Cardiac septum (tissue), 1 donor: ENCODE measurements at regions not wholly inside any gene's neighbourhood (a gene's known extent, or its start where the extent isn't known, plus 50 kb on each side); places are given as distances from the start of the nearest gene placed in this dataset.

ENCODE experiments used
- DNase-seq: peaks from one replicate; pipeline ENCODE4 v3.0.0-alpha.2; 2020; ENCODE audit warnings: low spot score
- intact Hi-C: fragments of 100-400 bp; cut with DNase I; formaldehyde crosslinking; loops from one replicate; pipeline ENCODE4 v1.14.0; 2022
- donor health status: DM: no; HTN: no; CAD: no.

DNA sequence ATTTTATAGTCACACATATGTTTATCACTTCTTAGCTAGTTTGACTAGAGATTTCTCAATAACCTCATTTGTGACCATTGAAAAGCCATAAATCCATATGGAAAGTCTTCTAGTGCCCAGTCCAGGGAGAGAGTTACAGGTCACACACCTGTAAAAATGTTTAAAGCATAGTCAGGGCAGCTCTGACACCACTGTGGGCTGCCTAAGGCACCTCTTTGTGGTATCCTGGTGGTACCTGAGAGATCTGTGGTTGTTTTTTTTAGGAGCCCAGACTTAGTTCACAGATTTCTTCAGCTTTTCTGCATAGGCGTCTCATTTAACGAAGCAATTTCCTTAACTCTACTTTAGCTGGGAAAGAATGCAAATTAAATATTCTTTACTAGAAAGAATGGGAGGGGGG, 186.6 kb downstream of the CENPW start:
- intact Hi-C loops: no loop called here
- no peak for DNase-seq

DNA sequence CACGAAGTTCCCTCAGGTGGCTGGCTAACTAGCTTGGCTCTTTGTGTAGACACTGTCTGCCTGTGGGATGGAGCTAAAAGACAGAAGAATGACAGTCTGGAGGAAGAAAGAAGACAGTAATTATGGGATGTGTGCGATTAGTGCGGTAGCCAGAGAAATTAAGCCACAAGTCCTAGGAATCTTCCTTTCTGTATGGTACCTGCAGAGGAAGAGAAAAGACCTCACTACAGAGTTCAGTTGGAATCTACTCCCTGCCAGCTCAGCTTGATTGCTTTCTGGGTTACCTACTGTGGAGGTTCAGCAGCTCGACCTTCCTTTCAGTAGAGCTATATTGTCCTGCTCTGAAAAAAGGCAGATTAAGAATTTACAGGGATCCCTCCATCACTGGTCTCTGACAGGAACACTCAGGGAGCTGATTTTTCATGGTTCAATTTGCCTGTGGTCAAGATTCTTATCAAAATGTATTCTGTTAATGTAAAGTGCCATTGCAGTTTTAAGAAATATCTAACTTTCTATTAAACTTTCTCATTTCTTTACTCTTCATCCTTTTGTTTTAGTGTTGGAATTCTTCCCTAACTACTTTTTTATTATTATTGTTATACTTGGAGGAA, 187.2 kb downstream of the CENPW start:
- intact Hi-C loops: no loop called here
- no peak for DNase-seq

DNA sequence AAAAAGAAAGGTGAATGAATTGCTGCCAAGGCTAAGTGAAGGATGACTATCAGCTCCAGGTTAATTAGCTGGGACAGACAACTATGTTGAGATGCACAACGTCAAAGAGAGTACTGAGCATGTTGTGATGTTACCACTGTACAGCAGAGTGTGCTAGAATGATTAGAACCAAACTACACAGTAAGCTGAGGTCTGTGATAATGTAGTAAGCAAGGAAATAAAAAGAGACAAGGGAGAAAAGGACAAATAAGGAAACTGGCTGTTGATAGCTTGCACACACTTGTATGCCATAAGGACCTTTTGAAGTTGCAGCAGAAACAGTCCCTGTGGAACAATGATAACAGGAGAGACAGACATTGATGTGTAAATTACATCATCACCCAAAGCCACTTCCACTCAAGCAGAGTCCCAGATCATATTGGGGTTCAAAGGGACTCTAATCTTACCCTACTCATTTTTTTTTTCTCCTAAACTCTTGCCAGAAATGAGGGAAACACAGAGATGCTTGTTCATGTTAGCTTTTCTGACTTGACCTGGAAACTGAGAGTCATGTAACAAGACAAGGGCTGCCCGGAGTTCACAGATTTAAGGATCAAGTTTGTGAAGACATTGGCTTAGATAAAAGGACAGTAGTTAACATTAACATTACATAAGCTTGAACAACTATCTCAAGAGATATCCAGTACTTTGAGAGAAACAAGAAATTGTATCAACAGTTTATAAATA, 189.9 kb downstream of the CENPW start:
- intact Hi-C loops: no loop called here
- DNase-seq: no peak

DNA sequence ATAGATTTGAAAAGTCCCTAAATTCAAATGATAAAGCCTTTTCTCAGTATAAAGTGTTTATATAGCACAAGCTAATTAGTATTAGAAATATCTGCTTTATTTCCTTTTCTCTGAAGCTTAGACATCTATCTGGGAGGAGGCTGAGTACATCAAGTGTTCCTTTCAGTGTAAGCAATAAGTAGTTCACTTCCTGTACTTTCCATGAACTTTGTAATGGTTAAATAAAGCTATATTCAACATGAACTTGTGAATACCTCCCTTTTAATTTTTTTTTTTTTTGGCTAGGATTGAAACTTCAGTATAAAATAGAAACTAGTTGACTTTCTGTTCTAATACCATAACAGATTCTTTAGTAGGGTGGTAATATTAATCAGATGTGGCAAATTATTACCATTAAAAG, 190.9 kb downstream of the CENPW start:
- DNase-seq: no peak
- intact Hi-C loops: no loop called here

DNA sequence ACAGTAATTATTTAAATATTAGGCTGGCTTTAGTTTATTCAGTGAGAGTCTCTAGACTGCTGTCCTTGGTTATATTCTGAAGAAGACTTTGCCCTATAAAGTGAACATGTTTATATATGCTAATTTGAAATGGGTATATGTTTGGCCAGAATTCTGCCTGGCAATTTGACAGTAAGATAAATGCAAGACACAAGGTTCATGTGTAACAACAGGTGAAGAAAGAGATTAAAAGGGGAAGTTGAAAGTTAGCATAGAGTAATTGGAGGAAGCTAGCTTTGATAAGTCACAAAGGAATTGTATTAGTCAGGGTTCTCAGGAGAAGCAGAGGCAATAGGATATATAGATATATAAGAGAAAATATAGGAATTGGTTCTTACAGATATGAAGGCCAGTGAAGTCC, 191.4 kb downstream of the CENPW start:
- intact Hi-C loops: no loop called here
- no peak for DNase-seq

DNA sequence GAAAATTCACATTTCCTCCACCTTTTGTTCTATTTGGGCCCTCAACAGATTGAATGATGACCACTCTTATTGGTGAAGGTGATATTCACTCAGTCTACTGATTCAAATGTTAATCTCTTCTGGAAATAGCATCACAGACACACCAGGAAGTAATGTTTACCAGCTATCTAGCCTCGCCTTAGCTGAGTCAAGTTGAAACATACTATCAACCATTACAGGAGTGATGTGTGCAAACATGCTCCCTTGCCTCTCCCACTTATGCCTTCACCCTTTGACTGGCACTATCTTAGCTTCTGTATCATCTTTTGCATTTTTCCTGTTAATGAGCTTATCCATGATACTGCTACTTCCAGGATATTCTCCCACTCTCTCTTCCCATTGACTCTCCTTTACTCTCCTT, 191.9 kb downstream of the CENPW start:
- no peak for DNase-seq
- intact Hi-C loops: no loop called here

DNA sequence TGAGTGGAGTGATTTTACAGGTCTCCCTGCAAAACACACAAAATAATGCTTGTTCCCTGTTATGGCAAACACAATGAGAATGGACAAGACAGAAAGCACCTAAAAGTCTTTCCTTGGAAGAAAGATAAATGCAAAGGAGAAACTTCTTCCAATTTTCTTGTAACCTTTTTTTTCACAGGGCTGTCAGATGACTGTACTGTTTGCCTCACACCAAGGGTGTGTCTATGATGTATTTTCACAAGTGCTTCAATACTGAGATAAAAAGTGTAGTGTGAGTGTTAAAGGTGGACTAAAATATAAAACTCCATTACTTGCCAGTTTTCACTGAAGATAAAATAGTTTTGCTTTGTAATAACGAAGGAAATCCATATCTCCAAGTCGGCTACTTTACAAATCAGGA, 194.5 kb downstream of the CENPW start:
- no peak for DNase-seq
- intact Hi-C loops: no loop called here

DNA sequence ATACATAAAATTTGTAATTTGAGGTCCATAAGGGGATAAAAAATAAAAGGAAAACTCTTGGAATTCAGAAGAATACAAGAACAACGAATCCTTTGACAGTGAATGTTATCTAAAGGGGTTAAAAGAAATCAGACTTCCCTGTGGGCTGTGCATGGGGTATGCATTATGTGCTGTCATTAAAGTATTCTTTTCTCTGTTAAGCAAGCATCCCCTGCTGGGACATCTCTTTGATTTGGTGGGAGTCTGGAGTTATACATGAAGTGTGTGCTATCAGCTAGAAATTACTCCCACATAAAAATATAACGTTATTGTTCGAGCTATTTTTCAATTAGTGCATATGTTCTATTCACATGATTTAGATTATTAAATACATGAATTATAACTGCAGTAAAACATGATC, 195.2 kb downstream of the CENPW start:
- no peak for DNase-seq
- intact Hi-C loops: no loop called here

DNA sequence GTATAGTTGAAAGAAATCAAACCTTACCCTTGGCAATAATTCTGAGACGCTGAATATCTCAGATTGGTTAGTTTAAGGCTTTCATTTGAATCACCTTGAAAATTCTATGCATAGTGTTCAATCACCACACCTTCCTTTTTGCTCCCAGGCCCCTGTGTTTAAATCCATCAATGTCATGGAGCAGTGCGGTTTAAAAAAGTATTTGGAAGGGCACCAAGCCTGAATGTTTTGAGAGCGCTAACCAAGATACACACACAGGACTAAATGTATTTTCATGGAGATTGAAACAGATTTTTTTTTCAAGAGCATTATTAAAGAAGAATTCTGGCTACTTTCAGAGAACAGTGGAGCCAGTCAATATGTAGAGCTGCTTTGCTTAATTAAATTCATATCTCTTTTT, 195.7 kb downstream of the CENPW start:
- intact Hi-C loops: no loop called here
- no peak for DNase-seq

DNA sequence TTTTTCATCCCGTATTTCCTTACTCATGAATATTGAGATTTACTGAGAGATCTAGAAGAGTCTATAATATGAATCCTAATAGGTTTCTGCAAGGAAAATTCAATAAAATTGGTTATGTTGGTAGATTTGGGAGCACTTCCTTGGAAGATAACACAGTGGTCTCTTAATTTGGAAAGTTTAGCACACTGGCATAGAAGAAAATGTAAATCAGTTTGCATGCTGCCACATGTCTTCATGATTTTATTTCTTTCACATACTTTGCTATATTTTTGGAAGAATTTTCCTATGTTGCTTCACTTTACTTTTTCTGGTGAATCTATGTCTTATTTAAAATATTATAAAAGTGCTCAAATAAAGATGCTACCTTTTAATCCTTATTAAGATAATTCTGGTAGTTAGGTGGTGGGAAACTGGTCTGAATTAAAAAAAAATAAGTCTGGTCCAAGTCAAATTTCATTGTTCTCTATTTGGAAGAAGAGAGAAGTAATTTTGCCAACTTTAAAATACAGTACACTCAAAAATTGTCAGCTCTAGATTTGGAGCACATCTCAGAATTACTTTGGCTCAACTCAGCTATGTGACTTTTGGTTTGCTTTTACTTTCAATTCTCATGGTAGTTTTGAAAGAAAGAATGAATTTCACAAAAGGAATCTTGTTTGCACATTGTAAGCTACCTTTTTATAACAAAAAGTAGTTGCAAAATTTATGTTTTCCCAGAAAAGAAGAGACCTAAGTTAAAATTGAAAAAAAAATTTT, 197.3 kb downstream of the CENPW start:
- intact Hi-C loops: no loop called here
- DNase-seq: no peak

DNA sequence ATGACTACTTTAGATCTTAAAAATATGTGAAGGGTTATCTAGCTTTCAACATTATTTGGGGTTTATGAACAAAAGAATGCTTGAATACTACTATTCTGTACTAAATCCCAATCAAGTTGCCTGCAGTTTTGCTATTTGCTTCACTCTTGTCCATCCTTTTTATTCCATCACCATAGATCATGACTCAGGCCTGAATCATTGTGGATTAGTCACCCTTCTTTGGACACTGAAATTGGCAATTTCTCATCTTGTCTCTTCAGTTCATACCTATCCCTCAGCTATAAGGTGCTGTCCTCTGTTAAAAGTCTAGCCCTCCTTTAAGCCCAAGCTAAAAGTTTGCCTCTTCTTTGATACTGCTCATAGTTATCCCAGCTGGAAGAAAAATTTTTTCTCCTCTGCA, 199.1 kb downstream of the CENPW start:
- intact Hi-C loops: no loop called here

DNA sequence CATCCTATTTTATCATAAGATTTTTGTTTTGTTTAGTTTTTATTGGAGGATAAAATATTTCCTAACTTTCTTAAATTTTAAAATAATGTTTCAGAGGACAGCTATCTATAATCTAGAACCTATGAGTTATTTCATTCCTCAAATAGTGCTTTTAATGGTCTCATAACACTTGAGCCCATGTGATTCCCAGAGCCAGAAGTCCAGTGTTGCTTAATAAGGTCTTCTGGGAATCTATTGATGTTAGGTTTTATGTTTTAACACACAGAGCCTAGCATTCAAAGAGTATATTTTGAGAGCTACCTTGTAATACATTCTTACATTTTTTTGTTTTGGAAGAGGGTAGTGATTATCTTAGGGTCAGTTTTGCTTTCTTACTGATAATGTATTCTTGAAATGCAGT, 200.2 kb downstream of the CENPW start:
- no peak for DNase-seq
- intact Hi-C loops: no loop called here

More for the DNA sequence above, 199.1 kb downstream of the CENPW start:
- no peak for DNase-seq

DNA sequence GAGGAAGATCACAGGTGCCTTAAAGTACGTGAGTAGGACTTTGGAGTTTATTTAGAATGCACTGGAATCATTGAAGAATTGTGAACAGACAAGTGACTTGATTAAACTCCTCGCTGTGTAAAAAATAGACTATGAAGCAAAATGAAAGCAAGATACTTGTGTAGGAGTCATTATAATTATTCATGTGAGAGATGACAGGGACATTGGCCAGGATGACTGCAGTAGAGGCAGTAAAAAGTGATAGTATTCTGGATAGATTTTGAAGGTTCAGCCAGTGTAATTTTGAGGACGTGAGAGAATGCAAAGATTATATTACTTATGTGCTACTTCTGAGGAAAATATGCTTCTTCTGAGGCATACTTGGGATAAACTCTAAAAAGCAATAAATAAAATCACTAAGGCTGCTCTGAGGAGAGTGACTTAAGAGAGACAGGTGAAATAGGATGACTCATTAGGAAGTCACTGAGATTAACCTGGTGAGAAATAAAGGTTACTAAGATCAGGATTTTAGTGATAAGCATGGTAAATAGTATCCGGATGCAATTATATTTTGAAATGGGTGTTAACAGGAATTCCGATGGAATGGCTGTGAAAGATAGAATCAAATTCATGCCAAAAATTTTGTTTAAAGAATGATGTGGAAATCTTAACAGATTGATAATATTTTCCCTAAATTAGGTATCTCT, 202.0 kb downstream of the CENPW start:
- DNase-seq: no peak
- intact Hi-C loops: no loop called here

DNA sequence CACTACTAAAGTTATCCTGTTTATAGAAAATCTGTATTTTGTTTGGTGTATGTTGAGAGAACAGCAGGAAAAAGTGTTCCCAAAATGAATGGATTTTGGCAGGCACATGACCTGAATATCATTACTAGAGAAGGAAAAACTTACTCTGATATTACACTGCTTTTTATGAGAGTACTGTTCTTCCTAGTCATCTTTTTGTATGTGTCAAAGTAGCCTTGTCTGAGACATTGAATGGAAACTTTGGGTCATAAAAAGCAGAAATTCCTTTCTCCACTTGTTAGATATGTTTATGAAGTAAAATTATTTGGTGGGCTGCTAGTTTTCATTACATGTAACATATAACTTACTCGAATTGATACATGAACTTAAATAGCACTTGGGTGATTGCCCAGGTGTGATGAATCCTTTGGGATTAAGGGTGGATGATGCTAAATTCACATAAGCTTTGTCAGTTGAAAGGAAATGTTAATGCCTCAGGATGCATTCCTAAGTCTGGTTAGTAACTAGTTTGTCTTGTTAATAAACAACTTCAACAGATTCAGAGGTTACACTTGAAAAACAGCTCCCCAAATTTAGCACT, 206.7 kb downstream of the CENPW start:
- intact Hi-C loops: no loop called here
- no peak for DNase-seq

DNA sequence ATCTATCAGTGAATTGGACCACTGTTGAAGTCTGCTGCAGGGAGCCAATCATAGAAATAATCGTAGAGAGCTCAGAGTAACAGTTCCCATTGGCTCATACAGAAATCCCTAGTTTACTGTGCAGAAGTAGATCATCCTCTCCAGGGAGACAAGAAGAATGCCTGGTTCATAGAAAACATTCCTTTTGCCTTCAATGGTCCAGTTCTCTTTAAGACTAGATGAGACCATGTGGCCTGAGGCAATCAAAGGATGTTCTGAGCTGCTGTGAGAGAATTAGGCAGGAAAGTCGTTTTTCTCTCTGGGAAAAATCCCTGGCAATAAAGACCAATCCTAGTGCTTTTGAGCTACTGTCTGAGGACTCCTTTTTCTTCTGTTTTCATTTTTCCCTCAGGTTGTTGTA, 208.4 kb downstream of the CENPW start:
- intact Hi-C loops: no loop called here

DNA sequence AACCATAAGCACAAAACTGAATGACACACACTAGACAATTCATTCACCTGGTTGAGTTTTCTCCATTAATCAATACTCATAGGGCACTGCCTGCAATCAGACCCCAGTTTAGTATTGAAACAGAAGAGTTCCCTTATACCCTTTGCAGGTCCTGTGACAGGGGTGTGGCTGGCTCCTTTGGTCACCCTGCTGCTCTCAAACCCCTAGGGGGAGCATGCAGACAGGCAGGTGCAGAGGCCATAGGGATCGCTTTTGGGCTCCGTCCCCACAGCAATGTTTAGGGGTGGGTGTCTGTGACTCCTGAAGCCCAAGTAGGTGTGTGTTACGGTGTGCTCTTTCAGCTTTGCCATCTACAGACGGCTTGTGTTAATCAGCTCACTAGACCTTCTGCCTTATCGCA, 210.4 kb downstream of the CENPW start:
- DNase-seq: no peak
- intact Hi-C loops: no loop called here

More for the DNA sequence above, 208.4 kb downstream of the CENPW start:
- no peak for DNase-seq

DNA sequence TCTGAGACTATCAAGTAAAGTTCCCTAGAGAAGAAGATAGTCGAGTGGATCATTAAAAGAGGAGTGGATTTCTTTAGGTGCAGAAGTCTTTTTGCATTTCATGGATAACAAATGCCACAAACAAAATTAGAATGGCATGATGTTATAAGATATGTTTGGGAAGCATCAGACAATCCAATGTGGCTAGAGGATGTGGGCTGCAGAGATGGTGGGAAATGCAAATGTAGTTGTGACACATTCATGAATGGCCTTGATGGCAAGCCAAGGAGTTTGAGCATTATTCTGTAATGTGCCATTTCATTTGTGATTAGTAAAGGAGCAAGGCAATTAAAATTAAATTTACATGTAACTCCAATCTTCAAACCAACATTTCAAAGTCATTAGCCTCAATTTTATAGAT, 211.9 kb downstream of the CENPW start:
- intact Hi-C loops: no loop called here
- DNase-seq: no peak

DNA sequence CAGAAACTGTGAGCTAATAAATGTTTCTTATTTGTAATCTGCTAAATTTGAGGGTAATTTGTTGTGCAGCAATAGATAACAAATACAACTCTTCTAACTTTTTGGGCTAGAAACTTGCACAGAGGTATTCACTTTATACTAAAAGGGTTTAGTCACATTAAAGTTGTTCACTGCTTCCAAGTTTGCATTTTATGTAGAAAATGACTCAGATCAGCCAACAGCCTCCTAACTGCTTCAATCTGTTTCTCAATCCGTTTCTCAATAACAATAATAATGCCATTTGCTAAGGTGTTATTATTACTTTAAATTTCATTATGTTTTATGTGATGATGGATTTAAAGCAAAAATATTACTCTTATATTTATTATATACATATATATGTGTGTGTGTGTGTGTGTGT, 213.9 kb downstream of the CENPW start:
- intact Hi-C loops: no loop called here
- DNase-seq: no peak

DNA sequence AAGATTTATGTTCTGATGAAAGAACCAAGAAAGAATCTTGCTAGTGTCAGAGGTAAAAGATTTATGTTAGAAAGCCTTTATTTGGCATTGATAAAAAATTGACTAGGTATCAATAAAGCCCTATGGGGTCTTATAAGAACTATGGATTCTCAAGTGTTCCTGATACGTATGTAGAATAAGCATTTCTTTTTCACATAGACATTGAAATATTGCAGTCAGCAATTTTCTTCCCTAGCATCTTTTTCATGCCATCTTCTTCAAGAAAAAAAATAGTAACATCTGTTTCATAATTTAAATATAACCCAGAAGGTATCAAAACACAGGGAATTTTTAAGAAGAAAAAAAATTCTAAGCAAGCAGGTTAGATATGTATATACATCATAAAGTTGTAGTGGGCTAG, 230.6 kb downstream of the CENPW start:
- intact Hi-C loops: no loop called here
- no peak for DNase-seq

DNA sequence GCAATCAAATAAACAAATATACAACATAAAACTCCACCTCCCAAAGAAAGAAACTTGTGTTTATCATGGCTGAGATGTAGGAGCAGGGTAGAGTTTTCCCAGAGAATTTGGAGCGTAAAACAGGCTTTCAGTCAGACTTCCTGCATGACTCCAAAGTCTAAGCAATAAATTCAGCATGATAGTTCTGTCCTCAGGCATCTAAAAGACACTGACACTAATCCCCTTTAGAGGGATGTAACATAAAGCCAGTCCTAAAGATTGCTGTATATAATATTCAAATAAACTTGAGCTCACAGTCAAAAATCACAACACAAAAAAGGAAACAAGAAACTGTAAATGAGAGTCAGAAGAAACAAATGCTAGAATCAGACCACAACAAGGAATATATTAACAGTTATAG, 234.4 kb downstream of the CENPW start:
- DNase-seq: no peak
- intact Hi-C loops: no loop called here
